ENCODE measurements at regions not wholly inside any gene's neighbourhood (a gene's known extent, or its start where the extent isn't known, plus 50 kb on each side); places are given as distances from the start of the nearest gene placed in this dataset.

DNA sequence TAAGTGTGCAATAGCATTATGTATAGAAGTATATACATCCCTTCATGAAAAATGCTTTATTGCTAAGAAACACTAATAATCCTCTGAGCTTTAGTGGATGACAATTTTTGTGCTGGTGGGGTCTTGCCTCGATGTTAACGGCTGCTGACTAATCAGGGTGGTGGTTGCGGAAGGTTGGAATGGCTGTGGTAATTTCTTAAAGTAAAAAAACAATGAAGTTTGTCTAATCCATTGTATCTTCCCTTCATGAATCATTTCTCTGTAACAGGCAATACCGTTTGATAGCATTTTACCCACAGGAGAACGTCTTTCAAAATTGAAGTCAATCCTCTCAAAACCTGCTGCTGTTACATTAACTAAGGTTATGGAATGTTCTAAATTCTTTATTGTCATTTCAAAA lies 816.5 kb upstream of the GJE1 start:
- DNase-seq (ENCODE audit: low read depth), result no peak

DNA sequence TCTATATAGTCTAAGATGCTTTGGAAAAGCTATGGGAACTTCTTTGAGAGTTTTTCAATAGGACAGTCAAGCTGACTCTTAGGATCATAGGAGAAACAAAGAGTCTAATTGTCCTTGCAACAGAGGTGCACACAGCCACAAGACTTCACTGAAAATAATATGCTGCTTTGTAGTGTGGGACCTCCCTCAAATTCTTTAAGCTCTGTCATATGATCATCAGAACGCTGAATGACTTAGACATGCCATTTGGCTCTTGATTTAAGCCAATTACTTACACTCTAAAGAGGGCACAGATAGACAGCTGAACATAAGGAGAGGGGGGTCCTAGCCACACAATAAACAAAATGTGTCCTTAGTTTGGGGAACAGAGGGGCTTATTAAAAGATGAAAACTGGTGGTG lies 818.7 kb upstream of the GJE1 start:
- no peak for DNase-seq (ENCODE audit: low read depth)

DNA sequence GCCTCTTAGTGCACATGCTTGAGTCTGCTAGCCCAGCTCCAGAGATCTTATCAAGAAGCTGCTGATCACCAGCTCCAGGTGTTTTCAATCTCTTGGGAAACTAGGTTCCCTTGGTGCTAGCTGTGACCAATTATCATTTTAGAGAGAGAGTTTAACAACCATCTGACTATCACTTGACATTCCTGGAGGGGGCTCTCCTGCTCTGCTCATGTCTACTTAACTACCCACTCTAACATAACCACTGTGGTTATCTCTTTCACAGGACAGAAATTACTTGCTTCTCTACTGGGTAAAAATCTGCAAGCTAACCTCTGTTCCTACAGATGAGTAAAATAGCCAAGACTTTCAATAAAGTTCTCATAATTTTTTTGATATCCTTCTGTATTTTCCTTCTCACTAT lies 823.4 kb upstream of the GJE1 start:
- no peak for DNase-seq (ENCODE audit: low read depth)

DNA sequence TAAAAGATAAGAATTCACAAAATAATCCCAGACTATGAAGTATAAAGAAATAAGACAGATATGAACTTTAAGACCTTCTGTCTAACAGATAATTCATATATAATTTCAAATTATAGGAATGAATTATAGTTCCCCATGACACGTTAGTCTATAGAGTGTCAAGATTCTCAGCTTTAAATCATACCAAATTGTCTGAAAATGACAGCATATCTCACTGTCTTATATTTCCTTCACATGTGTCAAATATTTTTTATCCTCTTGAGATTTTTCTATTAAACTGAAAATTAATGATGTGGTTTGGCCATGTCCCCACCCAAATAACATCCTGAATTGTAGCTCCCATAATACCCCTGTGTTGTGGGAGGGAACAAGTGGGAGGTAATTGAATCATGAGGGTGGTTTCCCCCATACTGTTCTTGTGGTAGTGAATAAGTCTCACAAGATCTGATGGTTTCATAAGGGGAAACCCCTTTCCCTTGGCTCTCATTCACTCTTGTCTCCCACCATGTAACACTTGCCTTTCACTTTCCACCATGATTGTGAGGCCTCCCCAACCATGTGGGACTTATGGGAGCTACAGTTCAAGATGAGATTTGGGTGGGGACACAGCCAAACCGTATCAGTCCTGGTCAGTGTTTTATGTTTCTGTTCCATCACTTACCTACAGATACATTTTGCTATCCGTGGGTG lies 825.3 kb upstream of the GJE1 start:
- DNase-seq (ENCODE audit: low read depth), result no peak

DNA sequence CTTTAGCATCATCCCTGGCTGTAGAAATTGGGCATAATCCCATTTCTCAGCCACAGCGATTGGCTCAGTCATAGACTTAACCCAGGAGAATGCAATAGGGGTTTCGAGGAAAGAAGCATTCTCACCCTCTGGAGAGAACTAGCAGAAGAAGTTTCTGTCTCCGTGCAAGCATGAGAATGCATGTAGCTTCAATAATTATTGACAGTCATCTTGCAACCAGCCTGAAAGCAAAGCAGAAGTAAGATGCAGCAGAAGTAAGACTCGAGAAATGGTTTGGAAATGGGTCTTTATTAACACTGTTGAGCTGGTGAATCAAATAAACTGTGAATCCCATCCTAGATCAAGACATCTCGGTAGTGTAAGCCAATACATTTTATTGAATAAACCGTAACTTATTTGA lies 828.8 kb upstream of the GJE1 start:
- DNase-seq (ENCODE audit: low read depth), result no peak

DNA sequence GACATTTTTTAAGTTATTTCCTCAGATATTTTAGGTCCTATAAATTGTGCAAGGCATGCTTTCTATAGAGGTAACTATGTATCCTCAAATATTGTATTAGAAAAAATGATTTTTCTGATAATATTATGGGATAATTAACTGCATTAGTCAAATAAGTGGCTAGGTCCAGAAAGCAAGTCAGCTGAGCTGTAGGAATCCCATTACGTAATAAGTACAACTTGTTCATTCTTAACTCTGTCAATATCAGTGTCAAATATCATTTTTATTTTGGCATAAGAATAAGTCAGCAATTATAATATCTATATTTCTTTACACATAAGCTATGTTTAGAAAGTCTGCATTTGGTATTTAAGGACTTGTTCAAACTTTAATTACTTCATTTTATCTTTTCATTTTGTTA lies 830.9 kb upstream of the GJE1 start:
- DNase-seq (ENCODE audit: low read depth), result no peak

DNA sequence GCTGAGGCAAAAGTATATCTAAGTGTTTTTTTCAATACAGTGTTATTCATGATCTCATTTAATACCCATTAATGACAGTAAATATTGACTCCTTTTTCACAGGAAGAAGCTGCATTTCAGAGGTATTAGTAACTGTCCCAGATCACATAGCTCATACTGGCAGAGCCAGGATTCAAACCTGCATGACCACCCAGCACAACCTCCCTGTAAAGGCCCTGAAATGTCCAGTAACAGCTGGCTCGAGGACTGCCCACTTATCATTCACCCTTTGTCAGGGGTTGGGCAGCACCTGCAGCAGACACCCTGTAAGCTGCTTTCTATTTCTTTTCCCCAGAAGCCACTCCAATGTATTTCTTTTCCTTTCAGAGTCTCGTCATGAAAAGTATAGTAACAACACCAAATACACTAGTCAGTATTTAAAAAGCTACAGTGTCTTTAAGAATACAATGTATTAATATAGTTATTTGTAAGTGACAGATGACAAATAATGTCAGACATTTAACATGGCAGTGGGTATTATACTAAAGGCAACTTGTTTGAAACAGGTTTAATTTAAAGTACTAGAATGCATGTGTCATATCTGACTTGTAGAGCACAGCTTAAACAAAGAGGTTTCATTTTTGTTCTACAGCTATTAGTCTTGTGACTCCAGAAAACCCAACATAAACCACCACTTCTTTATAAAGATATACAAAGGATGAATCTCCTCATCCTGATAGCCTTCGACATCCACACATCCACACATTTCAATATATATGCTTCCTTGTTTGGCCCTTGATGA lies 841.6 kb upstream of the GJE1 start:
- DNase-seq (ENCODE audit: low read depth), result no peak

DNA sequence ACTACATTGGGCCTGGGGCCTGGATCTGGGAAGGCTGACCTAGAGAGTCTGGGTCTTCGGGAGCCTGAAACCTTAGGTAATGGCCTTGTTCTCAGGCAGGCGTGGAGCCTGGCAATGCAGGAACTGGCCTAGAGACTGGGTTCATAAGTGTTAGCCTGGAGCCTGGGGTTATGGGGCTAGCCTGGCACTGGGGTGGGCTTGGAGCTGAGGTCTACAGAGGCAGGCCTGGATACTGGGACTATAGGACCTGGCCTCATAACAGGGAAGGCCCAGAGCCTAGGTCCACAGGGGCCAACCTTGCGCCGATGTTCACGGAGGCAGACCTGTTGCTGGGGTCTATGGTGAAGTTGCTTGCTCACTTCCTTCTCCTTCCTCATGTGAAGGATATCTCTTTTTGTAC lies 843.8 kb upstream of the GJE1 start:
- DNase-seq (ENCODE audit: low read depth), result no peak

DNA sequence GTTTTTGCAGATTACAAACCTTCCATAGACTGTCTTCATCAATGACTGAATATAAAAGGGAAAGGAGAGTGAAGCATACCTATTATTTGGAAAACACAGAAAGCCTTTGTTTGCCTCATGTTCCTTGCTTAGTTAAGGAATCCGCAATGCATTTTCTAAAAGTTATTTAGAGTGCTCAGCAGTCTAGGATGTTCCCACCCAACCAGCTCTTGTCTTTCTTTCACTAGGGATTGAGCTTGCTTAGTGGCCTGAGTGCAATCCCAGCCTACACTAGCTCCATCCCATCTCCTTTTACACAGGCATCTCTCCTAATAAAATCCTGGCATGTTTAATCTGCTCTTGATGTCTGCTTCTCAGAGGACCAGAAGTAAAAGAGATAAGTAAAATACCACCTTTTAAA lies 850.5 kb upstream of the GJE1 start:
- no peak for DNase-seq (ENCODE audit: low read depth)

DNA sequence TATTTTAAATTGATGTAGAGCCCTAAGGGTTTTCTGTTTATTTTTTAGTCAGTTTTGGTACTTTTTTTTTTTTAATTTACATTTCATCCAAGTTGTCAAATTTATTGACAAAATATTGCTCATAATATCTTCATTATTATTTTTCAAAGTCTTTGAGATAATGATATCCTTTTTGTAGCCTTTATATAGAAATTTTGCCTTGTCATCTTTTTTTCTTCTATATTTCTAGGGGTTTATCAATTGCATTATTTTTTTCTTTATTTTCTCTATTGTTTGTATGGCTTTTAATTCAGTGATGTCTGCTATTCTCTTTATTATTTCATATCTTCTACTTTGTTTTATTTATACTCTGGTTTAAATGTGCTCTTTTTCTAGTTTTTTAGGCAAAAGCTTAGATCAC lies 863.0 kb upstream of the GJE1 start:
- DNase-seq (ENCODE audit: low read depth), result no peak

DNA sequence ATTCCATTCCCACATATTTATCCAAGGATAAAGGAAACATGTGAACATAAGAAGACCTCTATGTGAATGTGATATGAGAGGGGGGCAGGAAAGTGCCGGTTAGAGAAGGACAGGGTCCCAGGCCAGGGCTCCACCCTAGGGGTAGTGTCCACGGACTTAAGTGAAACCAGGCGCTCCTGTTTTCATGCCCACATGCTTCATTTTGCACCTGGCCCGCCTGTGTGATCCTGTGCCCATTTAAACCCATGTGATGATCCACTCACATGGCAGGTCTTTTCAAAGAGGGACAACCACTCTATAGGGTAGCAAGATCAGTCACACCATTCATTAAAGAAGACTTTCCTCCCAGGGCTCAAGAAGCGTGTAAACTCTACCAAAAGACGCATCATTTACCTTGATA lies 865.3 kb upstream of the GJE1 start:
- DNase-seq (ENCODE audit: low read depth), result no peak

DNA sequence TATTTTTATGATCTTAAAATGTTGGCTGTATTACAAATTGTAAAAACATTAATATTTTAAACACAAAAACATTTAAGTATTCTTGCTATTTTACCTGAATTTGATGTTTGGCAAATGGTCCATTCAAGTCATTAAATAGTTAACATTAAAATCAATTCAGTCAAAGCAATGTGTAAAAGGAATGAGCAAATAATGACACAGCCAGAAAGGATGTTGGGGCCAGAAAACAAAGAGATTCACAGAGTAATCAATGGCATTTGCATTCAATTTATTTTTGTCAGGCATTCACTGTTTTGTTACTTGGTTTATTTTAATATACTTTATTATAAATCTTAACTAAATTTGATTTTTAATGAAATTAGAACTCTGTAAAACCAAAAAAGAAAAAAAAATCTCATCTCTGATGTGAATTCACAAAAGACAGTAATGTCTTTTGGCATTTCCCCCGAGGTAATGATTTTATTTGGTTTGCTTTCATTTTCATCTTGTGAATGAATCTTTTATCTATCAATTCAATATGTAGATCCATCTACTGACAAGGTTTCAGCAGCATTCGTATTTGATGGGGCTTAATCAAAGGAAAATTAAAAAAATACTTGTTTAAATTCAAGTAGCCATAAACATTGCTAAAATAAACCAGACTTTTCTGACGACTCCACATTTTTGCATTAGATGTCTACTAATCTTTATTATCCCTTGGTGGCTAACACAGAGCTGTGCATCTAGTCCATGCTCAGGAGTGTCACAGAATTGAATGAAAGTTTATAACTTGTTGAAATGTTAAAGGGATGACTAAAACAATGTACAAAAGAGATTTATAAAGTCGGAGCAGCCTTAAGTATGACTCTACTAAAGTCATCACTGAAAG lies 866.7 kb upstream of the GJE1 start:
- no peak for DNase-seq (ENCODE audit: low read depth)

DNA sequence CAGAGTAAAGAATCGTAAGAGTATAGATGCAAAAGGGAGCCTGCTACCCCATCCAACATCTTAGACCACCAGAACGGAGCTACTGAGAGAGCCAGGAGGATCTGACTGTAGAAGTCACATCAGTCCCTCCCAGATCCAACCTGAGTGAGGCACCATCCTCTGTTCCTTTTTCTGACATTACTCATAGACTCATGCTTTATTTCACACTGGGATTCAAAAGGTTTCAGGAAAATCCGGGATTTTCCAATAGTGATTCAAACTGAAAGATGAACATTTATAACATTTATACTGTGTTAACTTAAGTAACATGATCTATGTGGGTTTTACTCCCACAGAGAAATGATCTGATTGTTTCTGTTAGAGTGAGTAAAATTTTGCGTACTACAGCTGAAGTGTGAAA lies 868.6 kb upstream of the GJE1 start:
- DNase-seq (ENCODE audit: low read depth), result peak; percentile 29

DNA sequence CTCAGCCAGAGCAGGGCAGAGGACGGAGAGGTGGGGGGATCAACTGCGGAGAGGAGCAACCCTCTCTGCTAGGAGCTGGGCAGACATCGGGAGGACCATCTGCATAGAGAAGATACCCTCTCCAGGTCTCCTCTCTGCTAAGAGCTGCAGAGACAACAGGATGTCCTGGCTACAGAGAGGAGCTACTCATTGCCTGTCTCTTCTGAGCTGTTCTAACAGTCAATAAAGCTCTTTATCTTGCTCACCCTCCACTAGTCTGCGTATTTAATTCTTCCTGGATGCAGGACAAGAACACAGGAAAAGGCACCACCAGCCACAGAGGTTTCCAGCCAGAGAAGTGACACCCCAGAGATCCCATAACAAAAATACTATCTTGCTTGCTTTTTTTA lies 871.1 kb upstream of the GJE1 start:
- no peak for DNase-seq (ENCODE audit: low read depth)

DNA sequence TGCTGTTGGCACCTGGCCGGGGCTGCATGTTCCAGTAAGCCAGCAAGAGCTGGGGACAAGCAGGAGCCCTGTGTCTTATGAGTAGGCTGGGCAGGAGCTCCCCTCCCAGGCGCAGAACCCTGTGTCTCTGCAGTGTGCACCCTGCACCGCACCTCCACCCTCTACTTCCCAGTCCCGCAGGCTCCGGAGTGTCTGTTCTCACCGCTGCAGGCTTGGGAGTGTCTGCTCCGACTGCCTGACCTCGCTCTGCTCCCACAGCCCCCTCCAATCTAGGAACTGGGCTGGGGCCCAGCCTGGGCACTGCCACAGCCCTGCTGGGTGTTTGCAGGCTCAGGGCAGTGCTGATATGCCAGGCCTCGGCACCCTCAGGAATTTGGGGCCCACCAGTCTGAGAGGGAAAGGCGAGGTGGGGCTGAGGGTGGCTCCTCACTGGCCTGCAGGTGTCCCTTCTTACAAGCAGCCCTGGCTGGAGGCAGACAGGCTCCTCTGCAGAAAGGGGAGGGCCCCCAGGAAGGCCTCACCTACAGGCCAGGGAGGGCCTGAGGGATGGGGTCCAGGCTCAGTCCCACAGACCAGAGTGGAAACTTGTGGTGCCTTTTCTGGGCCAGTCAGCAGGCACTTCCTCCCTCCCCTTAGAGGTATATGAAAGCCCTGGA lies 871.6 kb upstream of the GJE1 start:
- no peak for DNase-seq (ENCODE audit: low read depth)

DNA sequence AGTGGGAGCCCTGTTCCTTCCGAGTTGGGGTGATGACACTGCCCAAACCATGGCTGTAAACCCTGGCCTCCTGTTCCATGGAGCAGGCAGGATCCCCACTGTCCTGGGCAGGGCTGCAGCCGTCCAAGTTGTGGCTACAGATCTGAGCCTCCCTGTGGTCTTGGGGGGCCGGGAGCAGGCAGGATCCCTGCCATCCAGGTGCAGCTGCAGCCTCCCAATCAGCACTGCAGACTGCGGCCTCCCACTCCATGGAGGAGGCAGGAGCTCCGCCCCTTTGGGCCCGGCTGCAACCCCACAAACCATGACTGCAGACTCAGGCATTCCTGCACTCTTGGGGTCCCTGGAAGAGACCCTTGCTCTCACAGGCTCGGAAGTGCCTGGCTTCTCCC lies 872.1 kb upstream of the GJE1 start:
- no peak for DNase-seq (ENCODE audit: low read depth)

DNA sequence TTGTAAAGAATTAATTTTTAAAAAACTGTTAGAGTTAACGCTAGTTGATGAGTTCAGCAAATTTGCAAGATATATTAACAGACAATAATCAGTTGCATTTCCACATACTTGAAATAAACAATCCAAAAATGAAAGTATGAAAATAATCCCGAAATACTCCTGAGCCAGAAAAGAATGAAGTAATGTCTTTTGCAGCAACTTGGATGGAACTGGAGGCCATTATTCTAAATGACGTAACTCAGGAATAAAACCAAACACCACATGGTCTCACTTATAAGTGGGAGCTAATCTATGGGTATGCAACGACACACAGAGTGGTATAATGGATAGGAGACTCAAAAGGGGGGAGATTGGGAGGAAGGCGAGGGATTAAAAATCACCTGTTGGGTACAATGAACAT lies 872.9 kb upstream of the GJE1 start:
- DNase-seq (ENCODE audit: low read depth), result no peak

DNA sequence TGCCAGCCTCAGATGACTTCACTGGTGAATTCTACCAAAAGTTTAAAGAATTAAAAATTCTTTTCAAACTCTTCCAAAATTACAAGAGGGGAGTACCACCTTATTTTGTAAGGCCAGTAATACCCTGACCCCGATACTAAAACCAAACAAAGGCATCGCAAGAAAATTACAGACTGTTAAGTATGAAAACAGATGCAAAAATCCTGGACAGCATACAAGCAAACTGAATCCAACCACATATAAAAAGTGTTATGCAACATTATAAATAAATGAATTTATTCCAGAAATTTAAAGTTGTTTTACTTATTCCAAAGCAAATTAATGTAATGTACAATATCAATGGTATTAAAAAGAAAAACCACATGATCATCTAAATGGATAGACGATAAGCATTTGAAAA lies 873.6 kb upstream of the GJE1 start:
- no peak for DNase-seq (ENCODE audit: low read depth)

DNA sequence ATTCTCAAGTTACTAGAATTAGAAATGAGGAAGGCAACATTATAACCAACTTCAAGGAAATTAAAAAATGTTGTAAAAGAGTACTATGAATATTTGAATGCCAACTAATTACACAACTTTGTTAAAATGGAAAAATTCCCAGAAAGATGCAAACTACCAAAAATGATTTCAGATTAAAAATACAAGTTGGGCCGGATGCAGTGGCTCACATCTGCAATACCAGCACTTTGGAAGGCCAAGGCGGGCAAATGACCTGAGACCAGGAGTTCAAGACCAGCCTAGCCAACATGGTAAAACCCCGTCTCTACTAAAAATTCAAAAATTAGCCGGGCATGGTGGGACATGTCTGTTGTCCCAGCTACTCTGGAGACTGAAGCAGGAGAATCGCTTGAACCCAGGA lies 874.2 kb upstream of the GJE1 start:
- no peak for DNase-seq (ENCODE audit: low read depth)

DNA sequence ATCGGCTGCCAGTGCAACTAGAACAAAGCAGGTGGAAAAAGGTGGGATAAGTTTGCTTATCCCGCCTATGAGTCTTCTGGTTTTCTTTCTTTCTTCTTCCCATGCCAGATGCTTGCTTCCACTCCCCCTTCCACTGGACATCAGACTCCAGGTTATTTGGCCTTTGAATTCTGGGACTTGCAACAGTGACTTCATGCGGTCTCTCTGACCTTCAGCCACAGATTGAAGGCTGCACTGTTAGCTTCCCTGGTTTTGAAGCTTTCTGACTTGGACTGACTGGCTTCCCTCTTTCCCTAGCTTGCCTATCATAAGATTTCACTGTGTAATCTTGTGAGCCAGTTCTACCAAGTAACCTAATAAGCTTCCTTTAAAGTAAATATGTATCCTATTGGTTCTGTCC lies 878.4 kb upstream of the GJE1 start:
- no peak for DNase-seq (ENCODE audit: low read depth)

DNA sequence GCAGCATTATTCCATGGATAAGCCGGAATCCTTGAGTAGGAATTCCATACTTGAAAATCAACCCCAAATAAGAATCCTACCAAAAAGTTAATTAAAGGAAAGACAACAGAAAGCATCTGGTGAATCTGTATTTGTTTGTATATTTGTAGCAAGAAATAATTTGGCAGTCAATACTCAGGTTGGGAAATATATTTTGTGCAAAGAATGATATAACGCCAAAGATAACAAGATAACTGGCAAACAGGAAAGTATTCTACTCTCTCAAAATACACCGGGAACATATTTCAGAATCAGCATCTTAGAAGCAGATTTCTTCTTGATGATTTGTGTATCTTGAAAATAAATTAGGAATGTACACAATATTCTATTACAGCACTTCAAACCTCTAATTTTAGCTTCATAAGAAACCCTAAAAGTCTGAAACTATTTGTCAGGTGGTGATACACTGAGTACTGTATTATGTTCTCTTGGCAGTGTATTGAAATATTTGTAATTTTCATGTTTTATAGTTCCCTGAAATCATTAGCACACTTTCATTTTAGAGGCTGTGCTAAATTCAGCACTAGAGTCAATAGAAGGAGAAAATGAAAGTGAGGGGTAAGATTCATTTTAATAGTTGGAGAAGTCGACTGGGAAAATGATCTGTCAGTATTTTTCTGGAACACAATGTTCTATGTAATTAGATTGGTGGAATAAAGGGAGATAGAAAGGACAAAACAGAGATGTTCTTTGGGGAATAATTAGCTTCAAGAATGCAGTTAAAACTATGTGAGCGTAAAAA lies 879.7 kb upstream of the GJE1 start:
- no peak for DNase-seq (ENCODE audit: low read depth)

DNA sequence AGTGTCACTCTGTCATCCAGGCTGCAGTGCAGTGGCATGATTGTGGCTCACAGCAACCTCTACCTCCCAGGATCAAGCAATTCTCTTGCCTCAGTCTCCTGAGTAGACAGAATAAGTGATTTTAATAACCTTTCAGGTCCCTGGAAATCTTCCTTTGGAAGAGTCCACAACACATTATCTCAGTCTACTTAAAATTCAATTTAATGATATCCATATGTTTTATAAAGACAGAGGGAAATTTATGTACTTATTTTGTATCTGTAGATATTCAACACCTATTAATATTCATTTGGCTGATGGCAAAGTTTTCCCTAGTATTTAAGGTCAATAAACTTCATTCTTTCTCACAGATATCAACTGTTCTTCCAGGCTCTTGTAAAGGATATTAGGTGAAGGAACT lies 881.4 kb upstream of the GJE1 start:
- no peak for DNase-seq (ENCODE audit: low read depth)
